IPS DF 6.9 (cell line): ENCODE measurements at regions not wholly inside any gene's neighbourhood (a gene's known extent, or its start where the extent isn't known, plus 50 kb on each side); places are given as distances from the start of the nearest gene placed in this dataset.
"Not testable (repeated sequence)": the region's sequence is repeated elsewhere in the genome, so short reads cannot be mapped to it uniquely, and the experiment has no call there.

Source experiments
- DNase-seq: peaks from one replicate; pipeline ENCODE4 v3.0.0-alpha.2; 2013; ENCODE audit warnings: low read depth, low spot score
- H3K27ac ChIP-seq: one replicate; pipeline ENCODE4 v1.5.1; 2013; ENCODE audit warnings: low read length, control low read depth
- H3K27me3 ChIP-seq: 2 replicates; pipeline ENCODE4 v1.6.1; 2013; ENCODE audit warnings: mild to moderate bottlenecking, low read length; ENCODE audit not compliant: control insufficient read depth, insufficient read depth
- H3K36me3 ChIP-seq: 2 replicates; pipeline ENCODE4 v1.6.1; 2013; ENCODE audit warnings: low read length; ENCODE audit not compliant: control insufficient read depth, insufficient read depth
- H3K4me1 ChIP-seq: 2 replicates; pipeline ENCODE4 v1.6.1; 2013; ENCODE audit warnings: low read length; ENCODE audit not compliant: control insufficient read depth, insufficient read depth
- H3K4me3 ChIP-seq: 2 replicates; pipeline ENCODE4 v1.5.1; 2013; ENCODE audit warnings: mild to moderate bottlenecking, low read length
- H3K9me3 ChIP-seq: 2 replicates; pipeline ENCODE4 v1.6.1; 2013; ENCODE audit warnings: low read length, inconsistent platforms; ENCODE audit not compliant: control insufficient read depth, insufficient read depth
- WGBS: extraction: QIAGEN DNeasy Blood & Tissue Kit; methylation state at CpG from one replicate; pipeline ENCODE4 v1.1.7; 2013; ENCODE audit warnings: mixed read lengths, missing lambda C conversion rate; ENCODE audit not compliant: insufficient read length, insufficient coverage; 5-methylcytosine and 5-hydroxymethylcytosine counted together

DNA sequence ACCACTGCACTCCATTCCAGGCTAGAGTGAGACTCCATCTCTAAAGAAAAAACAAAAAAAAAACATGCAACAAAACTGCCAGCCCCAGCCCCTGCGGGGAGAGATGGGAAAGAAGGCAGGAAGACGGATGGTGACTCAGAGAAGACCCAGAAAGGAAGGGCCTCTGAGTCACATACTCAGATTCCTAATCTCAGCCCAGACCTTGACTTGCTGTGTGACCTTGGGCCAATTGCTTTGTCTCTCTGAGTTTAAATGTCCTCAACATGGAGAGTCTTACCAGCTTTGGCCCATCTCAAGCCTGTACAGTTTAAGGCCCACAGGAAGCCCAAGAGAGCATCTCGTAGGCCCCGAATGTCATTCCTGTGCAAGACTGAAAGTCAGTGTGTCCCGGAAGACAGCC, 86.5 kb upstream of the LHX1 start:
- Histone ChIP-seq H3K36me3 (no peaks in the 10 kb centered on the region), H3K27ac (no peak overlapping the region), H3K9me3 (no peaks in the 10 kb centered on the region), H3K4me1 (peaks cover under 1% of the 10 kb centered on the region; the same call in 1 of the 2 replicates), H3K4me3 (no peak overlapping the region), H3K27me3 (no peaks in the 10 kb centered on the region)
- no peak for DNase-seq
- WGBS, result no CpG with 5 or more reads among the region's 5 CpGs

GRCh38 chr17:36851250-36851649, 86.0 kb upstream of the LHX1 start:
- Histone ChIP-seq H3K27me3 (no peaks in the 10 kb centered on the region), H3K4me1 (no peaks in the 10 kb centered on the region), H3K9me3 (no peaks in the 10 kb centered on the region), H3K36me3 (no peaks in the 10 kb centered on the region), H3K4me3 (no peak overlapping the region), H3K27ac (no peak overlapping the region)
- DNase-seq, result no peak
- WGBS, result no CpG with 5 or more reads among the region's 7 CpGs

DNA sequence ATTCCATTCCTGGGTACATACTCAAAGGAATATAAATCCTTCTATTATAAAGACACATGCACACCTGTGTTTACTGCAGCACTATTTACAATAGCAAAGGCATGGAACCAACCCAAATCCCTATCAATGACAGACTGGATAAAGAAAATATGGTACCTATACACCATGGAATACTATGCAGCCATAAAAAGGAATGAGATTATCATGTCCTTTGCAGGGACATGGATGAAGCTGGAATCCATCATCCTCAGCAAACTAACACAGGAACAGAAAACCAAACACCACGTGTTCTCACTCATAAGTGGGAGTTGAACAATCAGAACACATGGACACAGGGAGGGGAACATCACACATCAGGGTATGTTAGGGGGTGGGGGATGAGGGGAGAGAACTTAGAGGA, 84.8 kb upstream of the LHX1 start:
- not testable (repeated sequence) for H3K4me3 ChIP-seq, H3K27me3 ChIP-seq, DNase-seq, H3K9me3 ChIP-seq, H3K27ac ChIP-seq, H3K36me3 ChIP-seq, H3K4me1 ChIP-seq
- WGBS, result no CpG with 5 or more reads among the region's 1 CpG

DNA sequence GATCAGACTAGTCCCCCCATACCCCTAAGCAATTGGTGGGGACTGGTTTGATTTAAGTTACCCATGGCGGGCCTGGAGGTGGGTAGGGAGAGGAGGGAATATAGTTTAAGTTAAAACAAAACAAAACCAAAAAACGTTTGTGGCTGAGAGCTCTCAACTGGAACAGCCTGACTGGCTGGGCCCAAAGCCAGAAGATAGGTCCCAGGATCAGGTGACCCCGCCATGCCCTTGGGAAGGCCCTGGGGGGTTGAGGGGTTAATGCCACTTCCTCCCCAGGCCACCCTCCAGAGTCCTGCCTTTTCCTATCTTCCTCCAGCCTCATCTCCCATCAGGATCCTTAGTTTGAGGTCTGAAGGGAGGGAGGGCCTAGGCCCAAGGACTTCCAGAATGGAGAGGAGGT, 82.3 kb upstream of the LHX1 start:
- WGBS, result no CpG with 5 or more reads among the region's 3 CpGs
- H3K4me3 ChIP-seq, result no peak overlapping the region
- H3K27ac ChIP-seq, result no peak overlapping the region
- H3K4me1 ChIP-seq, result no peaks in the 10 kb centered on the region
- no peaks in the 10 kb centered on the region for H3K9me3 ChIP-seq
- DNase-seq, result no peak
- no peaks in the 10 kb centered on the region for H3K27me3 ChIP-seq
- H3K36me3 ChIP-seq, result no peaks in the 10 kb centered on the region

DNA sequence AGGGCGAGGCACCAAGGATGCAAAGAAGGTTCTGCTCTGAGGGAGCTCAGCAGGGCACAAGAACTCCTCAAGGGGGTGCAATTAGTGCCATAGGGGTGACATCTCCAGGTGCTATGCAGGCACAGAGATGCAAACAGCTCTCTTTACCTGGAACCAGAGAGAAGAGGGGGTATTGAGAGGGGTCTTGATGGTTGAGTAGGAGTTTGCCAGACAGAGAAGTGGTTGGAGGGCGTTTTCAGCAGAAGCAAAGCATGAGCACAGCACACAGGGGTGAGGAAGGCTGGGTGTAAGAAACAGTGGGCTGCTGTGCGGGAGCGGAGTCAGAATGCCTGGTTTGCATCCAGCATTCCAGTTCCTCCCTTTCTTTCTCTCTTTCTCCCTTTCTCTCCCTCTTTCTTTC, 81.8 kb upstream of the LHX1 start:
- DNase-seq, result no peak
- Histone ChIP-seq H3K27ac (no peak overlapping the region), H3K4me3 (no peak overlapping the region), H3K27me3 (no peaks in the 10 kb centered on the region), H3K9me3 (no peaks in the 10 kb centered on the region), H3K36me3 (no peaks in the 10 kb centered on the region), H3K4me1 (no peaks in the 10 kb centered on the region)
- WGBS, result no CpG with 5 or more reads among the region's 4 CpGs

DNA sequence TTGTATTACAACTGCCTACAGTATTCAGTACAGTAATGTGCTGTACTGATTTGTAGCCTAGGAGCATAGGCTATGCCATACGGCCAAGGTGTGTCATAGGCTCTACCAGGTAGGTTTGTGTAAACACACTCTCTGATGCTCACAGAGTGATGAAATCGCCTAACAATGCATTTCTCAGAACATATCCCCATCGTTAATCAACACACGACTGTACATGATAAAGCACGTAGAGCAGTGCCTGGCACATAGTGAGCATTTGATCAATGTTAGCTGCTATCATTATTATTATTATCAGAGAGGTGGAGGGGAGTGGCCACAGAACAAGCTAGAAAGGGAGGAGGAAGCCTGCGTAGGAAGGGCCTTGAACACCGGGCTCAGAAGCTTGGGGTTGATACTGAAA, 81.1 kb upstream of the LHX1 start:
- H3K4me1 ChIP-seq, result no peaks in the 10 kb centered on the region
- DNase-seq, result no peak
- WGBS, result no CpG with 5 or more reads among the region's 7 CpGs
- no peaks in the 10 kb centered on the region for H3K27me3 ChIP-seq
- H3K27ac ChIP-seq, result no peak overlapping the region
- H3K4me3 ChIP-seq, result no peak overlapping the region
- no peaks in the 10 kb centered on the region for H3K36me3 ChIP-seq
- no peaks in the 10 kb centered on the region for H3K9me3 ChIP-seq

DNA sequence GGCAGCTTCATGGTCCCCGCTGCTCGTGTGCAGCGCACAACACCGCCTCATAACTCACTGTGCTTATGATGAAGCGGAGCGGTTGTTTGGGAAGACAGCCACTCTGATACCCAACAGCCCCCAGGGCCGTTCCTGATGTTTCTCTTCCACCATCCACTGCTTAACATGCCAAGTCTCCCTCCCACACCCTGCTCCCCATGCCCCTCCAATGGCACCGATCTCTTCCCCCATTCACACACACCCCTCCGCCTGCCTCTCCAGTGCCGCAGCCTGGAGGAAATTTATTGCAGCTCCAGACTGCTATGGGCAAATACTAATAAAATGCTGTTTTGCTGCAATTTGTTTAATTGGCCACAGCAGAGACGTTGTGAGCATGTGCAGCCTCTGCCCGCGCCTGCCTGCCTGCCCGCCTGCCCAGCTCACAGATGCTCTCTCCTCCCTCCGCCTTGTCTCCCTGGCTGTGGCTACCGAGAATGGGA, 80.3 kb upstream of the LHX1 start:
- no peaks in the 10 kb centered on the region for H3K27me3 ChIP-seq
- H3K4me3 ChIP-seq, result no peak overlapping the region
- no peaks in the 10 kb centered on the region for H3K9me3 ChIP-seq
- H3K4me1 ChIP-seq, result no peaks in the 10 kb centered on the region
- H3K27ac ChIP-seq, result no peak overlapping the region
- no CpG with 5 or more reads among the region's 16 CpGs for WGBS
- H3K36me3 ChIP-seq, result no peaks in the 10 kb centered on the region
- no peak for DNase-seq

- no peak overlapping the region for H3K27ac ChIP-seq
These were observed 79.6 kb upstream of the LHX1 start for GRCh38 chr17:36857698-36858097.

GRCh38 chr17:36858119-36859002, 78.9 kb upstream of the LHX1 start:
- no peak overlapping the region for H3K4me3 ChIP-seq
- DNase-seq, result no peak
- H3K27me3 ChIP-seq, result no peaks in the 10 kb centered on the region
- H3K4me1 ChIP-seq, result no peaks in the 10 kb centered on the region
- no CpG with 5 or more reads among the region's 20 CpGs for whole genome bisulfite sequencing
- no peaks in the 10 kb centered on the region for H3K9me3 ChIP-seq
- H3K36me3 ChIP-seq, result no peaks in the 10 kb centered on the region
- H3K27ac ChIP-seq, result no peak overlapping the region

More at GRCh38 chr17:36857698-36858097, 79.6 kb upstream of the LHX1 start:
- Histone ChIP-seq H3K4me3 (no peak overlapping the region), H3K9me3 (no peaks in the 10 kb centered on the region), H3K36me3 (no peaks in the 10 kb centered on the region), H3K27me3 (no peaks in the 10 kb centered on the region), H3K4me1 (no peaks in the 10 kb centered on the region)
- no CpG with 5 or more reads among the region's 13 CpGs for WGBS
- no peak for DNase-seq

DNA sequence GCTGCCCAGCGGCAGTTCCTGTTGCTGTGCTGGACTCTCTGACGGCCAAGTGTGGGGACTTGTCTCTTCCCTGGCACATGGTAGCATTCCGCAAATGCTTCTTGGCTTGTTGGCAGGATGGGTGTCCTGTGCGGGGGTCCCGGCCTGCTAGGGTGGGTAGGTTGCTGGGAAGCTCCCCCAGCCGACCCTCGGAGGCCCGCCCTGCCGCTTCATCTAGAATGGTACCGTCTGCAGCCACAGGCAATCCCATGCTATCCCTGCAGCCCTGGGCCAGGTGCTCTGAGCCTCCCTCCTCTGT, 78.3 kb upstream of the LHX1 start:
- Histone ChIP-seq H3K4me1 (no peaks in the 10 kb centered on the region), H3K27ac (no peak overlapping the region), H3K36me3 (no peaks in the 10 kb centered on the region), H3K27me3 (no peaks in the 10 kb centered on the region), H3K9me3 (no peaks in the 10 kb centered on the region), H3K4me3 (no peak overlapping the region)
- WGBS, result no CpG with 5 or more reads among the region's 10 CpGs
- no peak for DNase-seq

DNA sequence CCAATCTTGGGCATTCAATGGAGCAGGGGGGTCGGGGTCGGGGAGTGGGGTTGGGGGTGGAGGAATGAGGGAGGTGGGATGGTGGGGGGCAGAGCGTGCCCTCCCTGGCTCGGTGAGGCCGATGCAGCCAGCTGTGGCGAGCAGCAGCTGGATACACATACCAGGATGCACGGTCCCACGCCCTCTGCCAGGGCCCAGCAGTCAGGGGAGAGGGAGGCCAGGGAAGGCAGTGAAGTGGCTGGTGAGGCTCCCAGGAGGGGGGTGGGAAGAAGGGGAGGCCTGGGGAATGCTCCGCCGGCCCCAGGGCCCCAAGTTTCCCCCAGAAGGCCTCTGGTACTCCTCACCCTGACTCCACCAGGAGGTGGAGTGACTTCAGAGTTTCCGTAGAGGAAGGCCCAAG, 77.6 kb upstream of the LHX1 start:
- no peaks in the 10 kb centered on the region for H3K4me1 ChIP-seq
- H3K4me3 ChIP-seq, result no peak overlapping the region
- H3K36me3 ChIP-seq, result no peaks in the 10 kb centered on the region
- no peak overlapping the region for H3K27ac ChIP-seq
- no CpG with 5 or more reads among the region's 11 CpGs for WGBS
- no peaks in the 10 kb centered on the region for H3K27me3 ChIP-seq
- H3K9me3 ChIP-seq, result no peaks in the 10 kb centered on the region
- no peak for DNase-seq
